PFSK-1 (cell line): ENCODE measurements at regions not wholly inside any gene's neighbourhood (a gene's known extent, or its start where the extent isn't known, plus 50 kb on each side); places are given as distances from the start of the nearest gene placed in this dataset.

ENCODE experiments used
- POLR2AphosphoS5 ChIP-seq: IDR thresholded peaks from 2 replicates; pipeline ENCODE4 v1.6.1; 2012; ENCODE audit warnings: low read depth, mild to moderate bottlenecking, control low read depth, low read length, moderate library complexity
- REST ChIP-seq, 2 experiments: IDR thresholded peaks; 2 replicates each; pipeline versions ENCODE4 v1.6.1 to v1.8.0; 2011 to 2012; ENCODE audit warnings: low read depth in 2 of 2, low read length in 2 of 2, control low read depth in 1 of 2, inconsistent platforms in 1 of 2, mild to moderate bottlenecking in 1 of 2, moderate library complexity in 1 of 2; ENCODE audit not compliant: insufficient read depth in 1 of 2

DNA sequence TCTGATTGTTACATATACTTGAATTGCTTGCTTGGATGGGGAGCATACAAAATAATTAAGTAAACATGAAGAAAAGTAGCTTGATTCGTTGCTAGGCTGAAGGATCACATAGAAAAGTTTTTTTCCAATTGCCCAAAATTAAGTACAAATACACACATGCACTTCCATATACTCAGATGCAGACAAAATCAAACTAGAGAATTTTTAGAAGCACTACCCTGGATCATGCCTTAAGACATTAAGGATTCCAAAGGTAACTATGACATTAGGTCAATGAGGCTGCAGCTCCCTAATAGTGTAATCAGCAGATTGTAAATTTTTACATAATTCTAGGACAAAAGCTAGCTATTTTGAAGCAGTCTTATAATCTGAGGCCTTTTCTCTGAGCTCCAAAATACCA, 216.9 kb upstream of the TMEM161B start:
- no peak for TF ChIP-seq POLR2AphosphoS5
- TF ChIP-seq REST (IDR thresholded peaks at IDR 0.05; ENCODE audit: insufficient read depth in 1 of 2, low read depth in 2 of 2, low read length in 2 of 2) = no peak
